RWPE2 (cell line): ENCODE measurements at regions not wholly inside any gene's neighbourhood (a gene's known extent, or its start where the extent isn't known, plus 50 kb on each side); places are given as distances from the start of the nearest gene placed in this dataset.
A peak's percentile ranks its signal among the peaks of the same experiment; 100 is the strongest.

Source experiments
- ATAC-seq: fragments of 200-7000 bp; cut with Tn5 transposase; 3 replicates; pipeline ENCODE4 v1.9.1; 2021; ENCODE audit warnings: low read depth
- DNase-seq: peaks from one replicate; pipeline ENCODE4 v3.0.0-alpha.2; 2020; ENCODE audit warnings: low spot score
- H3K27ac ChIP-seq: fragments of 450-650 bp; 2 replicates; pipeline ENCODE4 v1.5.1; 2017; ENCODE audit warnings: mild to moderate bottlenecking; ENCODE audit not compliant: poor library complexity, severe bottlenecking
- H3K27me3 ChIP-seq: fragments of 250-450 bp; sonication (Bioruptor Pico); 2 replicates; pipeline ENCODE4 v1.5.1; 2021; ENCODE audit warnings: mild to moderate bottlenecking, moderate library complexity; ENCODE audit not compliant: insufficient read depth, poor library complexity, severe bottlenecking
- H3K36me3 ChIP-seq: fragments of 250-450 bp; sonication (Bioruptor Pico); 2 replicates; pipeline ENCODE4 v1.5.1; 2020; ENCODE audit warnings: low read depth, mild to moderate bottlenecking, moderate library complexity
- H3K4me1 ChIP-seq: fragments of 250-450 bp; sonication (Bioruptor Pico); 2 replicates; pipeline ENCODE4 v1.5.1; 2021; ENCODE audit warnings: mild to moderate bottlenecking, moderate library complexity; ENCODE audit not compliant: insufficient read depth, poor library complexity, severe bottlenecking
- H3K4me3 ChIP-seq: fragments of 250-450 bp; sonication (Bioruptor Pico); 2 replicates; pipeline ENCODE4 v1.5.1; 2021; ENCODE audit warnings: mild to moderate bottlenecking, moderate library complexity; ENCODE audit not compliant: severe bottlenecking
- H3K9me3 ChIP-seq: fragments of 250-450 bp; sonication (Bioruptor Pico); 2 replicates; pipeline ENCODE4 v1.5.1; 2021; ENCODE audit warnings: mild to moderate bottlenecking, moderate library complexity; ENCODE audit not compliant: severe bottlenecking
- TF ChIP-seq, protein P1 (sequence below): fragments of 450-650 bp; IDR thresholded peaks from one replicate; pipeline ENCODE4 v1.5.1; 2017; ENCODE audit warnings: mild to moderate bottlenecking, moderate library complexity; ENCODE audit not compliant: poor library complexity, severe bottlenecking

DNA sequence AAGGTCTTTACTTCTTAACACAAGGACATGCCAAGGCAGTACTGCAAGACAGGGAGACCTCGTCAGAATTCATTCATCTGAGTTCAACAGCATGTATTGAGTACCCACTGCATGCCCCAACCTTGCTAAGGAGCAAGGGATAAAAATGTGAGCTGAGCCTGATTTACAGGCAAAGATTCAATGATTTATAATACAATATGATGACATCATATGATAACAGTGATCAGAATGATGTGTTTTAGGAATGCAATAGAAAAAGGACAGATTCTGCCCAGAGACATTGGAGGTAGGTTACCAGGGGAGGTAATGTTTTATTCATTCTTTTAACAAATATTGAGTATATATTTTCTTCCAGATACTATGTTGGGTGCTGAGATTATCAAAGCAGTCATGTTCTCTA lies 406.6 kb downstream of the ARHGEF28 start:
- TF ChIP-seq, protein P1, sequence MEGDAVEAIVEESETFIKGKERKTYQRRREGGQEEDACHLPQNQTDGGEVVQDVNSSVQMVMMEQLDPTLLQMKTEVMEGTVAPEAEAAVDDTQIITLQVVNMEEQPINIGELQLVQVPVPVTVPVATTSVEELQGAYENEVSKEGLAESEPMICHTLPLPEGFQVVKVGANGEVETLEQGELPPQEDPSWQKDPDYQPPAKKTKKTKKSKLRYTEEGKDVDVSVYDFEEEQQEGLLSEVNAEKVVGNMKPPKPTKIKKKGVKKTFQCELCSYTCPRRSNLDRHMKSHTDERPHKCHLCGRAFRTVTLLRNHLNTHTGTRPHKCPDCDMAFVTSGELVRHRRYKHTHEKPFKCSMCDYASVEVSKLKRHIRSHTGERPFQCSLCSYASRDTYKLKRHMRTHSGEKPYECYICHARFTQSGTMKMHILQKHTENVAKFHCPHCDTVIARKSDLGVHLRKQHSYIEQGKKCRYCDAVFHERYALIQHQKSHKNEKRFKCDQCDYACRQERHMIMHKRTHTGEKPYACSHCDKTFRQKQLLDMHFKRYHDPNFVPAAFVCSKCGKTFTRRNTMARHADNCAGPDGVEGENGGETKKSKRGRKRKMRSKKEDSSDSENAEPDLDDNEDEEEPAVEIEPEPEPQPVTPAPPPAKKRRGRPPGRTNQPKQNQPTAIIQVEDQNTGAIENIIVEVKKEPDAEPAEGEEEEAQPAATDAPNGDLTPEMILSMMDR = no peak
- H3K27ac ChIP-seq = no peak overlapping the region
- H3K9me3 ChIP-seq = no peaks in the 10 kb centered on the region
- no peak for DNase-seq
- no peak for ATAC-seq
- no peaks in the 10 kb centered on the region for H3K36me3 ChIP-seq
- no peaks in the 10 kb centered on the region for H3K27me3 ChIP-seq
- no peak overlapping the region for H3K4me3 ChIP-seq
- H3K4me1 ChIP-seq = peaks cover 52% of the 10 kb centered on the region

DNA sequence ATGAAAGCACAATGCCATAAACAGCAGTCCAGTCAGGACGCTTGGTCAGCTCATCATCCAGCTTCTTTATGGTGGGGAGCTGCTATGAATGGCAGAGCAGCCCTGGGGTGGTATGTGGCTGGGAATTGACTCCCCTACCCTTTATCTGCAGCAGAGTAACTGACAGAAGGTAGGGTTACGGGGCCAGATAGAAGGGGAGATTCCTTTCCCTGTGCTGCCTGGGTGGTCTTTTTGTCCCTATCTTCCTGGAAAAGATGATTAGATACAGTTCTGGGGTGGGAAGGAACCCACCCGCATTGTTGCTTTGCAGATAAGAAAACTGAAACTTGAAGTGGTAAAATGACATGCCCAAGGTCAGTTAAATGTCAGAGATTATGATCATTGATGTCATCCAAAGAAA lies 405.5 kb downstream of the ARHGEF28 start:
- no peak overlapping the region for H3K4me3 ChIP-seq
- H3K36me3 ChIP-seq = no peaks in the 10 kb centered on the region
- H3K9me3 ChIP-seq = no peaks in the 10 kb centered on the region
- DNase-seq = no peak
- no peak for ATAC-seq
- peaks cover 54% of the 10 kb centered on the region for H3K4me1 ChIP-seq
- no peak overlapping the region for H3K27ac ChIP-seq
- no peaks in the 10 kb centered on the region for H3K27me3 ChIP-seq
- TF ChIP-seq, protein P1 = no peak

DNA sequence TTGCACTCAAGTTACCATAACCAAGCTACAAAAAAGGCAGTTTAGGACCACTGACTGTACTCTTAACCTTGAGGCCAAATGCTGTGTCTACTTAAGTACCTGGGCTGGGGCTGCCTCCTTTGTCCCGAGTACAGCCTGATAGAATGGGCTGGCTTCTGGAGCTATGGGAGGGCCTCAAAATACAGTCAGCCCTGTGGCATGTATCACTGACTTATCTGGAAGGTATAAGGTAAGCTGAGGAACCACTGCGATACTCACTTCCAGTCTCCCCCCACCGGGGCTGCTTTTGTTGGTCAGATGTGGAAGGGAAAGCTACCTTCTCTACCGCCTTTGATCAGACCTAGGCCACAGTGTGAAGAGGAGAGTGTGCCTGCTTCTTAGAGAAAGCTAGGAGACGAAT lies 404.8 kb downstream of the ARHGEF28 start:
- H3K9me3 ChIP-seq = no peaks in the 10 kb centered on the region
- H3K27me3 ChIP-seq = no peaks in the 10 kb centered on the region
- H3K4me3 ChIP-seq = no peak overlapping the region
- TF ChIP-seq, protein P1 = no peak
- no peak overlapping the region for H3K27ac ChIP-seq
- peaks cover 48% of the 10 kb centered on the region for H3K4me1 ChIP-seq
- no peak for ATAC-seq
- H3K36me3 ChIP-seq = no peaks in the 10 kb centered on the region
- no peak for DNase-seq

DNA sequence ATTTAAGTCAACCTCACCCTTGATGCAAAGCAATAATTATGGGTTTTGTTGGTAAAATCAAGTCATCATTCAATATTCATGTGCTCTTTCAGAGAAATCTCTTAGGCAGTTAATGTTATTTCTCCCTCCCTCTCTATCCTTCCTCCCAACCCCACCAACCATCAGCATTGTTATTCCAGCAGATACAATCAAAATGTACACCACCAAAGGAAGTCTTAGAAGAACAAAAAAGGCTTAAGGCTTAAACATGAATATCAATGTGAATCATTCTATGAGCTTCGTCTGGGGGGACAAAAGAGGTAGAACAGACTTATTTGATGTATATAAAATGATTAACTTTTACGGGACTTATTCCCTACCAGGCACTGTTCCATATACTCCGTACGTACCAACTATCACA lies 404.4 kb downstream of the ARHGEF28 start:
- Histone ChIP-seq H3K27me3 (no peaks in the 10 kb centered on the region), H3K27ac (no peak overlapping the region), H3K4me1 (peaks cover 43% of the 10 kb centered on the region), H3K4me3 (no peak overlapping the region), H3K9me3 (no peaks in the 10 kb centered on the region), H3K36me3 (no peaks in the 10 kb centered on the region)
- no peak for DNase-seq
- ATAC-seq = no peak
- TF ChIP-seq, protein P1 = no peak

DNA sequence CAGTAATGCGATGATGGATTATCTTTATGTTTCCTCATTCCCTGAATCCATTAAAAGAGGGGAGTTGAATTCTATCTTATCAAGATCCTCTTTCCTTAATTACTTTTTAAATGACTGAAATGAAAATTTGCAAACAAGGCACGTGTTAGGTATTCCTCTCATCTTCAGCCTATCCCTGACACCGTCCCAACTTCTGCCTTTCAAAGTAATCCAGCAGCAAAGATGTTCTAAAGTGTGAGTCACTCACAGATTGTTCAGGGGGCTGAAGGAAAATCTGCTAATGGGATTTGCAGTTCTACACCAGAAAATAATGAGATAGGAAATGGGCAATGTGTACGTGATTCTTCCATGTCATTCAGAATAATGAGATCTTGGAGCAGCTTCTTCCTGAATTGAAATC lies 403.0 kb downstream of the ARHGEF28 start:
- DNase-seq (no peak), ATAC-seq (no peak)
- TF ChIP-seq, protein P1 = no peak
- Histone ChIP-seq H3K4me1 (peaks cover 31% of the 10 kb centered on the region), H3K27me3 (no peaks in the 10 kb centered on the region), H3K4me3 (no peak overlapping the region), H3K27ac (peak overlapping the region; percentile 67), H3K9me3 (no peaks in the 10 kb centered on the region), H3K36me3 (no peaks in the 10 kb centered on the region)
